OCI-LY7 (cell line): ENCODE measurements at regions not wholly inside any gene's neighbourhood (a gene's known extent, or its start where the extent isn't known, plus 50 kb on each side); places are given as distances from the start of the nearest gene placed in this dataset.

Experiments
- EZH2phosphoT487 ChIP-seq: fragments of 200-600 bp; sonication (generic); IDR thresholded peaks from 2 replicates; pipeline ENCODE4 v1.6.1; 2018; ENCODE audit warnings: low read depth, borderline replicate concordance, mild to moderate bottlenecking, mixed run types, antibody characterized with exemption, low read length, moderate library complexity, mixed read lengths
- TF ChIP-seq, protein P1 (sequence below): fragments of 200-600 bp; sonication (generic); conservative IDR thresholded peaks from 2 replicates; pipeline ENCODE4 v1.5.1; 2014; ENCODE audit warnings: mild to moderate bottlenecking, antibody characterized with exemption, low read length, moderate library complexity, mixed read lengths

DNA sequence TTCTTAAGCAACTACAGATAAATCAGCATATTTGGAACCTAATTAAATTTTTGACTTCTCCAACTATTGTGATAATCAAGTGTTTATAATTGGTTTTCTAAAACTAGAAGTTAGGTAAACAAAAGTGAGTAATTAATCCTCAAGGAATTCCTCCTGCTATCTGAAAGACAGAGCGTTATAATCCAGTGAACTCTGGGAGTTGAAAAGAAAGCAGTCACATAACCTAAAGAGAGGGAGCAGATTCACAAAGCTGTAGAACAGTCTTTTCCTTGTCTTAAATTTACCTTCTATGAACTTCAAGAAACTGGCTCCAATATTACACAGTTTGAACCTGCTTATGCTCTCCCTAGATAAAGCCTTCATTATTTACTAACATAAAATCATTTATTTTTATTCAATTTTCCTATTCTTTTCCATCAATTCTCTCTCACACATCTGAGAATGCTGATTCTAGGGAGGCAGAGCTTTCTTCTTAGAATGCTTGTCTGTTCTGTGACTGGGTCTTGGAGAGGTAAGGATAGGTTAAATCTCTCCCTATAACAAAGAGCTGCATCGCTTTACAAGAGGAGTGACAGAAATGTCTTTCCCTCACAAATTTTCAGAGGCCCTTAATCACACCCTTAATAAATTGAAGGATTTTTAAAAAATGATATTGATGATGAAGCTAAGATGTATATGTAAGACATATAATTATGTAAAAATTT, 132.8 kb downstream of the TUSC7 start:
- TF ChIP-seq, protein P1, sequence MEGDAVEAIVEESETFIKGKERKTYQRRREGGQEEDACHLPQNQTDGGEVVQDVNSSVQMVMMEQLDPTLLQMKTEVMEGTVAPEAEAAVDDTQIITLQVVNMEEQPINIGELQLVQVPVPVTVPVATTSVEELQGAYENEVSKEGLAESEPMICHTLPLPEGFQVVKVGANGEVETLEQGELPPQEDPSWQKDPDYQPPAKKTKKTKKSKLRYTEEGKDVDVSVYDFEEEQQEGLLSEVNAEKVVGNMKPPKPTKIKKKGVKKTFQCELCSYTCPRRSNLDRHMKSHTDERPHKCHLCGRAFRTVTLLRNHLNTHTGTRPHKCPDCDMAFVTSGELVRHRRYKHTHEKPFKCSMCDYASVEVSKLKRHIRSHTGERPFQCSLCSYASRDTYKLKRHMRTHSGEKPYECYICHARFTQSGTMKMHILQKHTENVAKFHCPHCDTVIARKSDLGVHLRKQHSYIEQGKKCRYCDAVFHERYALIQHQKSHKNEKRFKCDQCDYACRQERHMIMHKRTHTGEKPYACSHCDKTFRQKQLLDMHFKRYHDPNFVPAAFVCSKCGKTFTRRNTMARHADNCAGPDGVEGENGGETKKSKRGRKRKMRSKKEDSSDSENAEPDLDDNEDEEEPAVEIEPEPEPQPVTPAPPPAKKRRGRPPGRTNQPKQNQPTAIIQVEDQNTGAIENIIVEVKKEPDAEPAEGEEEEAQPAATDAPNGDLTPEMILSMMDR, result no peak
- TF ChIP-seq EZH2phosphoT487, result no peak
